B cell (primary cell): ENCODE measurements at regions not wholly inside any gene's neighbourhood (a gene's known extent, or its start where the extent isn't known, plus 50 kb on each side); places are given as distances from the start of the nearest gene placed in this dataset.

ENCODE experiments used
- ATAC-seq: fragments of 200-7000 bp; cut with Tn5 transposase; one replicate; pipeline ENCODE4 v1.10.0; 2021; ENCODE audit warnings: low read depth, mild to moderate bottlenecking, moderate number of reproducible peaks, moderate library complexity
- CTCF ChIA-PET: fragments of 350-600 bp; sonication (Branson Sonifier 250); formaldehyde crosslinking; loops from one replicate; lab custom pipeline; 2021; ENCODE audit warnings: antibody characterized with exemption, inconsistent platforms; lab: Charles Lee
- POLR2A ChIA-PET: fragments of 350-600 bp; sonication (Branson Sonifier 250); formaldehyde crosslinking; loops from one replicate; lab custom pipeline; 2021; ENCODE audit warnings: antibody characterized with exemption; lab: Charles Lee
- DNase-seq: peaks from one replicate; pipeline ENCODE4 v3.0.0; 2013
- H2AFZ ChIP-seq: 2 replicates; pipeline ENCODE4 v1.6.1; 2012; ENCODE audit warnings: mild to moderate bottlenecking, low read depth, low read length; ENCODE audit not compliant: insufficient read depth, poor library complexity, severe bottlenecking
- H3K27ac ChIP-seq, 2 donors: 1 replicate in 1 of 2; 2 replicates in 1 of 2; pipeline ENCODE4 v1.5.1; 2012 to 2013; ENCODE audit warnings: low read length in 2 of 2, mild to moderate bottlenecking in 2 of 2, moderate library complexity in 1 of 2
- H3K27me3 ChIP-seq, 4 experiments: fragments of 200-600 bp in 1 of 4; sonication (generic) in 1 of 4; replicated peaks in 1 of 4; 1 replicate in 2 of 4; 2 replicates in 2 of 4; pipeline versions ENCODE4 v1.6.1 to v1.7.0; 2013 to 2016; ENCODE audit warnings: low read length in 3 of 4, mild to moderate bottlenecking in 2 of 4, mixed read lengths in 1 of 4, moderate library complexity in 1 of 4; ENCODE audit not compliant: insufficient read depth in 4 of 4, control insufficient read depth in 3 of 4; ENCODE audit errors: control extremely low read depth in 1 of 4
- H3K36me3 ChIP-seq, 2 experiments: replicated peaks in 1 of 2; 1 replicate in 1 of 2; 2 replicates in 1 of 2; pipeline versions ENCODE4 v1.6.1 to v1.7.1; 2013; ENCODE audit warnings: low read length in 1 of 2; ENCODE audit not compliant: insufficient read depth in 2 of 2, control insufficient read depth in 1 of 2; ENCODE audit errors: control extremely low read depth in 1 of 2, extremely low read depth in 1 of 2
- H3K4me1 ChIP-seq, 2 donors: fragments of 200-600 bp in 1 of 2; sonication (generic) in 1 of 2; 1 replicate in 1 of 2; 2 replicates in 1 of 2; pipeline versions ENCODE4 v1.5.1 to v1.6.1; 2013 to 2017; ENCODE audit warnings: low read length in 2 of 2; ENCODE audit not compliant: control insufficient read depth in 2 of 2, insufficient read depth in 2 of 2
- H3K4me2 ChIP-seq: replicated peaks from 2 replicates; pipeline ENCODE3; 2012; ENCODE audit warnings: mild to moderate bottlenecking, low read depth, low read length; ENCODE audit not compliant: poor library complexity, severe bottlenecking
- H3K4me3 ChIP-seq, 5 experiments: fragments of 200-600 bp in 1 of 5; sonication (generic) in 1 of 5; 1 replicate in 3 of 5; 2 replicates in 2 of 5; pipeline versions ENCODE4 v1.5.1 to v1.7.0; 2011 to 2016; ENCODE audit warnings: low read length in 4 of 5, mild to moderate bottlenecking in 4 of 5, low read depth in 2 of 5, control low read depth in 1 of 5, moderate library complexity in 1 of 5; ENCODE audit not compliant: insufficient read depth in 1 of 5; ENCODE audit errors: control extremely low read depth in 1 of 5, extremely low read depth in 1 of 5
- H3K79me2 ChIP-seq: fragments of 200-600 bp; sonication (generic); one replicate; pipeline ENCODE4 v1.6.0; 2016; ENCODE audit warnings: low read length; ENCODE audit not compliant: control insufficient read depth, insufficient read depth
- H3K9ac ChIP-seq: fragments of 200-600 bp; sonication (generic); 2 replicates; pipeline ENCODE4 v1.6.1; 2017; ENCODE audit warnings: mild to moderate bottlenecking, low read length, moderate library complexity
- H3K9me3 ChIP-seq, 3 donors: one replicate each; pipeline versions ENCODE4 v1.6.1 to v1.7.1; 2013; ENCODE audit warnings: low read length in 2 of 3; ENCODE audit not compliant: control insufficient read depth in 2 of 3, insufficient read depth in 1 of 3; ENCODE audit errors: control extremely low read depth in 1 of 3
- H4K20me1 ChIP-seq: 2 replicates; pipeline ENCODE4 v1.6.0; 2012; ENCODE audit warnings: mild to moderate bottlenecking, low read length; ENCODE audit not compliant: insufficient read depth, control insufficient read depth, poor library complexity, severe bottlenecking
- H3K27ac Mint-ChIP-seq: one replicate; pipeline ENCODE4 v1.8.0; 2021; ENCODE audit warnings: mixed read lengths
- H3K27me3 Mint-ChIP-seq: one replicate; pipeline ENCODE4 v1.8.0; 2021; ENCODE audit warnings: mixed read lengths
- H3K4me1 Mint-ChIP-seq: one replicate; pipeline ENCODE4 v1.8.0; 2021; ENCODE audit warnings: mixed read lengths
- H3K4me3 Mint-ChIP-seq: one replicate; pipeline ENCODE4 v1.8.0; 2021; ENCODE audit warnings: mixed read lengths
- H3K9me3 Mint-ChIP-seq: one replicate; pipeline ENCODE4 v1.8.0; 2022; ENCODE audit warnings: mixed read lengths; ENCODE audit not compliant: insufficient read depth
- EZH2 ChIP-seq: IDR thresholded peaks from 2 replicates; pipeline ENCODE4 v1.6.1; 2012; ENCODE audit warnings: borderline replicate concordance, low read depth, mild to moderate bottlenecking, moderate library complexity, low read length; ENCODE audit not compliant: insufficient read depth, poor library complexity, severe bottlenecking
- WGBS: methylation state at CpG from one replicate; pipeline ENCODE4 v1.1.5; 2013; ENCODE audit warnings: missing lambda C conversion rate; ENCODE audit not compliant: insufficient coverage; 5-methylcytosine and 5-hydroxymethylcytosine counted together
- intact Hi-C: fragments of 100-400 bp; cut with micrococcal nuclease; formaldehyde crosslinking; loops from one replicate; pipeline ENCODE4 v1.10.0; 2022
- TF ChIP-seq, protein P1 (sequence below): fragments of 200-600 bp; IDR thresholded peaks from one replicate; pipeline ENCODE4 v1.8.0; 2022; ENCODE audit warnings: antibody characterized with exemption, mild to moderate bottlenecking

DNA sequence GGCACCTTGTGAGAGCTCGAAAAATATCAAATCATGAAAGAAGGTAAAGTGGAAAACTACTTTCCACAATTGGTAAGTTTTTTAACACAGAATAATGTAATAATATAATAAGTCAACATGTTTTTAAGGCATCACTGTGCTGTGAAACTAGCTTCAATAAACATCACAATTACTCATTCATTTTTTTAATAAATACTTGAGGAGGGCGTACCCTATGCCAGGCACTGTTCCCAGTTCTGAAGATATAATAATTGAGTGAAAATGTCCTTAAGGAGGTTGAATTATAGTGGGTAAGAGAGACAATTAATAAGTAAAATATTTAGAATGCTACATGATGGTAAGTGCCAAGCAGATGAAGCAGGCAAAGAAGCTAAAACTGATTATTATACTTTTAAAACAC lies 381.4 kb downstream of the ELAVL2 start:
- H3K79me2 ChIP-seq: no peaks in the 10 kb centered on the region
- peaks cover 0 to 3% (median 0%) of the 10 kb centered on the region in 3 donors for H3K9me3 ChIP-seq
- intact Hi-C loops: no loop called here
- H3K4me2 ChIP-seq: no peak overlapping the region
- WGBS: no CpG with 5 or more reads among the region's 2 CpGs
- ChIA-PET CTCF (no interaction called here), POLR2A (no interaction called here)
- H2AFZ ChIP-seq: no peak overlapping the region
- H3K4me3 Mint-ChIP-seq: no peak overlapping the region
- no peak overlapping the region for H3K9ac ChIP-seq
- no peak overlapping the region for H3K27ac ChIP-seq
- H3K4me3 ChIP-seq: no peak overlapping the region
- H3K27me3 Mint-ChIP-seq: no peaks in the 10 kb centered on the region
- no peaks in the 10 kb centered on the region for H3K27me3 ChIP-seq
- DNase-seq (no peak), ATAC-seq (no peak)
- H3K36me3 ChIP-seq: no peaks in the 10 kb centered on the region
- no peaks in the 10 kb centered on the region for H4K20me1 ChIP-seq
- H3K9me3 Mint-ChIP-seq: peaks cover 5% of the 10 kb centered on the region
- TF ChIP-seq EZH2: no peak
- TF ChIP-seq, protein P1, sequence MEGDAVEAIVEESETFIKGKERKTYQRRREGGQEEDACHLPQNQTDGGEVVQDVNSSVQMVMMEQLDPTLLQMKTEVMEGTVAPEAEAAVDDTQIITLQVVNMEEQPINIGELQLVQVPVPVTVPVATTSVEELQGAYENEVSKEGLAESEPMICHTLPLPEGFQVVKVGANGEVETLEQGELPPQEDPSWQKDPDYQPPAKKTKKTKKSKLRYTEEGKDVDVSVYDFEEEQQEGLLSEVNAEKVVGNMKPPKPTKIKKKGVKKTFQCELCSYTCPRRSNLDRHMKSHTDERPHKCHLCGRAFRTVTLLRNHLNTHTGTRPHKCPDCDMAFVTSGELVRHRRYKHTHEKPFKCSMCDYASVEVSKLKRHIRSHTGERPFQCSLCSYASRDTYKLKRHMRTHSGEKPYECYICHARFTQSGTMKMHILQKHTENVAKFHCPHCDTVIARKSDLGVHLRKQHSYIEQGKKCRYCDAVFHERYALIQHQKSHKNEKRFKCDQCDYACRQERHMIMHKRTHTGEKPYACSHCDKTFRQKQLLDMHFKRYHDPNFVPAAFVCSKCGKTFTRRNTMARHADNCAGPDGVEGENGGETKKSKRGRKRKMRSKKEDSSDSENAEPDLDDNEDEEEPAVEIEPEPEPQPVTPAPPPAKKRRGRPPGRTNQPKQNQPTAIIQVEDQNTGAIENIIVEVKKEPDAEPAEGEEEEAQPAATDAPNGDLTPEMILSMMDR: no peak
- H3K4me1 ChIP-seq: no peaks in the 10 kb centered on the region
- H3K4me1 Mint-ChIP-seq: no peaks in the 10 kb centered on the region
- H3K27ac Mint-ChIP-seq: no peak overlapping the region

DNA sequence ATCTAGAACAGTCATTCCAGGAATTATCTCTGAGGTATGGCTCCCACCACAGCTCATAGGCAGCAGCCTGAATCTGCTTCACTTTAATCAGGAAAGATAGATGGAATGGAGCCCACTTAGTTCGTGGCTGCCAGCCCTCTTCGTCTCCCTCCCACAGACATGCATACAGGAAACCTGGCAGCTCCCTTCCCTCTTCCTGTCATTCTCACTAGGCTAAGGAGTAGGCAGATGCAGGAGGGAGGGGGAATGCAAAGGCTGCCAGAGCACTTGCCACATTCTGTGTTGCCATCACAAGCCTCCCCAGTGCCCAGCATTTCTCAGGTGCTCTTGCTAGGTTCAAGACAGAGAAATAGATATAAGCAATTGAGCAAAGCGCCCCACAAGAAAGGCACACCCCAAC lies 378.9 kb downstream of the ELAVL2 start:
- H3K4me2 ChIP-seq: no peak overlapping the region

More for the DNA sequence above, 378.9 kb downstream of the ELAVL2 start:
- Mint-ChIP-seq H3K9me3 (no peaks in the 10 kb centered on the region), H3K4me3 (no peak overlapping the region), H3K4me1 (no peaks in the 10 kb centered on the region), H3K27ac (no peak overlapping the region), H3K27me3 (no peaks in the 10 kb centered on the region)
- H3K9me3 ChIP-seq: peaks cover 0 to 11% (median 0%) of the 10 kb centered on the region in 3 donors
- H4K20me1 ChIP-seq: no peaks in the 10 kb centered on the region
- no peak for TF ChIP-seq EZH2
- TF ChIP-seq, protein P1: no peak
- H2AFZ ChIP-seq: no peak overlapping the region
- POLR2A ChIA-PET: no interaction called here
- H3K4me3 ChIP-seq: no peak overlapping the region
- no peaks in the 10 kb centered on the region for H3K36me3 ChIP-seq
- H3K27ac ChIP-seq: no peak overlapping the region
- H3K79me2 ChIP-seq: no peaks in the 10 kb centered on the region
- 17% methylated on average over 1 of the region's 3 CpGs for WGBS
- DNase-seq (no peak), ATAC-seq (no peak)
- no peak overlapping the region for H3K9ac ChIP-seq
- no peaks in the 10 kb centered on the region for H3K27me3 ChIP-seq
- no peaks in the 10 kb centered on the region for H3K4me1 ChIP-seq
- CTCF ChIA-PET: no interaction called here
- intact Hi-C loops: no loop called here
